Fibroblast of lung (primary cell): ENCODE measurements at regions not wholly inside any gene's neighbourhood (a gene's known extent, or its start where the extent isn't known, plus 50 kb on each side); places are given as distances from the start of the nearest gene placed in this dataset.

Experiments
- DNase-seq, 2 donors: peaks; one replicate each; pipeline versions ENCODE4 v3.0.0 to v3.0.0-alpha.2; 2010; ENCODE audit warnings: low read depth in 2 of 2
- H2AFZ ChIP-seq: 2 replicates; pipeline ENCODE4 v1.5.1; 2012; ENCODE audit warnings: low read length, control low read depth, inconsistent platforms
- H3K27ac ChIP-seq: 2 replicates; pipeline ENCODE4 v1.5.1; 2011; ENCODE audit warnings: low read length, control low read depth; ENCODE audit not compliant: insufficient read depth
- H3K27me3 ChIP-seq: 2 replicates; pipeline ENCODE4 v1.5.1; 2011; ENCODE audit warnings: mild to moderate bottlenecking, low read length; ENCODE audit not compliant: control insufficient read depth, insufficient read depth
- H3K36me3 ChIP-seq: 2 replicates; pipeline ENCODE4 v1.5.1; 2011; ENCODE audit warnings: low read length; ENCODE audit not compliant: control insufficient read depth, insufficient read depth
- H3K4me1 ChIP-seq: 2 replicates; pipeline ENCODE4 v1.5.1; 2011; ENCODE audit warnings: low read length; ENCODE audit not compliant: control insufficient read depth, insufficient read depth; ENCODE audit errors: extremely low read depth
- H3K4me2 ChIP-seq: 2 replicates; pipeline ENCODE4 v1.5.1; 2011; ENCODE audit warnings: low read length, control low read depth; ENCODE audit not compliant: insufficient read depth; ENCODE audit errors: extremely low read depth
- H3K4me3 ChIP-seq, 4 experiments: fragments of 200-600 bp in 1 of 4; sonication (generic) in 1 of 4; replicated peaks in 1 of 4; 2 replicates each; pipeline ENCODE4 v1.5.1; 2011 to 2016; ENCODE audit warnings: low read length in 4 of 4, low read depth in 3 of 4, mild to moderate bottlenecking in 3 of 4, control low read depth in 2 of 4, inconsistent platforms in 1 of 4, mixed read lengths in 1 of 4; ENCODE audit not compliant: insufficient read depth in 1 of 4; ENCODE audit errors: control extremely low read depth in 1 of 4
- H3K79me2 ChIP-seq: 2 replicates; pipeline ENCODE4 v1.5.1; 2012; ENCODE audit warnings: mild to moderate bottlenecking, low read length, inconsistent platforms; ENCODE audit not compliant: control insufficient read depth, insufficient read depth
- H3K9ac ChIP-seq: 2 replicates; pipeline ENCODE4 v1.5.1; 2011; ENCODE audit warnings: mild to moderate bottlenecking, low read length, control low read depth; ENCODE audit not compliant: insufficient read depth
- H3K9me3 ChIP-seq: 2 replicates; pipeline ENCODE4 v1.5.1; 2012; ENCODE audit warnings: low read depth, low read length; ENCODE audit not compliant: control insufficient read depth, insufficient read depth
- H4K20me1 ChIP-seq: 2 replicates; pipeline ENCODE4 v1.5.1; 2011; ENCODE audit warnings: low read length; ENCODE audit not compliant: control insufficient read depth, insufficient read depth; ENCODE audit errors: extremely low read depth
- CTCF ChIP-seq, 2 donors: IDR thresholded peaks in 1 of 2; conservative IDR thresholded peaks in 1 of 2; 1 replicate in 1 of 2; 2 replicates in 1 of 2; pipeline ENCODE4 v1.5.1; 2011 to 2012; ENCODE audit warnings: low read length in 2 of 2, control low read depth in 1 of 2, inconsistent platforms in 1 of 2, low read depth in 1 of 2, mild to moderate bottlenecking in 1 of 2
- EZH2 ChIP-seq: IDR thresholded peaks from 2 replicates; pipeline ENCODE4 v1.5.1; 2012; ENCODE audit warnings: low read length, control low read depth, mild to moderate bottlenecking; ENCODE audit errors: missing control alignments

- DNase-seq, result no peak
- TF ChIP-seq EZH2, result no peak
- TF ChIP-seq CTCF (conservative IDR thresholded peaks at IDR 0.05 in 1 of 2, IDR thresholded peaks at IDR 0.05 in 1 of 2; ENCODE audit: low read depth in 1 of 2, low read length in 2 of 2), result no peak
Observed at GRCh38 chr12:102618197-102618877, 138.0 kb upstream of the IGF1 start.

GRCh38 chr12:102616692-102617091 lies 136.3 kb upstream of the IGF1 start:
- no peaks in the 10 kb centered on the region for H3K9me3 ChIP-seq
- no peak for DNase-seq
- no peaks in the 10 kb centered on the region for H3K36me3 ChIP-seq
- no peaks in the 10 kb centered on the region for H3K27me3 ChIP-seq
- no peak overlapping the region for H3K9ac ChIP-seq
- no peak overlapping the region for H3K27ac ChIP-seq
- H3K79me2 ChIP-seq, result no peaks in the 10 kb centered on the region
- no peak overlapping the region for H3K4me3 ChIP-seq
- no peaks in the 10 kb centered on the region for H4K20me1 ChIP-seq
- no peaks in the 10 kb centered on the region for H3K4me1 ChIP-seq
- TF ChIP-seq EZH2, result no peak
- TF ChIP-seq CTCF (conservative IDR thresholded peaks at IDR 0.05 in 1 of 2, IDR thresholded peaks at IDR 0.05 in 1 of 2; ENCODE audit: low read depth in 1 of 2, low read length in 2 of 2), result no peak
- no peak overlapping the region for H3K4me2 ChIP-seq
- no peak overlapping the region for H2AFZ ChIP-seq

More at GRCh38 chr12:102618197-102618877, 138.0 kb upstream of the IGF1 start:
- Histone ChIP-seq H3K27me3 (no peaks in the 10 kb centered on the region), H3K9ac (no peak overlapping the region), H4K20me1 (no peaks in the 10 kb centered on the region), H3K79me2 (no peaks in the 10 kb centered on the region), H3K4me3 (no peak overlapping the region), H3K4me2 (no peak overlapping the region), H3K27ac (no peak overlapping the region), H2AFZ (no peak overlapping the region), H3K36me3 (no peaks in the 10 kb centered on the region), H3K4me1 (no peaks in the 10 kb centered on the region), H3K9me3 (no peaks in the 10 kb centered on the region)

GRCh38 chr12:102611995-102612394 lies 131.6 kb upstream of the IGF1 start:
- TF ChIP-seq CTCF (conservative IDR thresholded peaks at IDR 0.05 in 1 of 2, IDR thresholded peaks at IDR 0.05 in 1 of 2; ENCODE audit: low read depth in 1 of 2, low read length in 2 of 2) (no peak), EZH2 (no peak)
- Histone ChIP-seq H3K27ac (no peak overlapping the region), H3K9ac (no peak overlapping the region), H2AFZ (no peak overlapping the region), H3K27me3 (no peaks in the 10 kb centered on the region), H3K36me3 (no peaks in the 10 kb centered on the region), H3K79me2 (no peaks in the 10 kb centered on the region), H4K20me1 (no peaks in the 10 kb centered on the region), H3K4me3 (no peak overlapping the region), H3K4me1 (no peaks in the 10 kb centered on the region), H3K4me2 (no peak overlapping the region), H3K9me3 (no peaks in the 10 kb centered on the region)
- DNase-seq, result no peak
